DOHH2 (cell line): ENCODE measurements at regions not wholly inside any gene's neighbourhood (a gene's known extent, or its start where the extent isn't known, plus 50 kb on each side); places are given as distances from the start of the nearest gene placed in this dataset.

ENCODE experiments used
- EZH2phosphoT487 ChIP-seq: fragments of 200-600 bp; sonication (generic); IDR thresholded peaks from 2 replicates; pipeline ENCODE4 v1.6.1; 2017; ENCODE audit warnings: borderline replicate concordance, mild to moderate bottlenecking, antibody characterized with exemption, low read length, moderate library complexity, mixed read lengths
- TF ChIP-seq, protein P1 (sequence below): fragments of 200-600 bp; sonication (generic); IDR thresholded peaks from one replicate; pipeline ENCODE4 v1.5.1; 2014; ENCODE audit warnings: antibody characterized with exemption, mild to moderate bottlenecking, low read depth, low read length; ENCODE audit not compliant: poor library complexity, severe bottlenecking

DNA sequence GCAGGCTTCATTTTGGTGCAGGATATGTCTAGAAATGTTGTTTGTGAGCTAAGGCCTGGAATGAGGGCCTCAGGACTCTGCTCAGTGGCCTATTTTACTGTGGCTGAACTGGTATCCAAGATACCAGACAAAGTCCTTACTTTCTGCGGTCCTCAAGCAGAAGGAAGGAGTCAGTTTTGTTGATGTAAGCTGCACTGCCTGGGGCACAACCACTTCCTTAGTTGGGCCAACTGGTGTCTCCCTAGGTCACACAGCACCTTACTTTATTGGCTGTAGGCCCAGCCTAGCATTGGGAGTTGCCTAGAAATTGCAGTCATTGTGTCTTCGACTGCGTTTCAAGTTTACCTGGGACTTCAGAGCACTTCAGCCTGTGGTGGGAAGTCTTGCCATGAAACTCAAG lies 1322.7 kb downstream of the AMY1C start:
- TF ChIP-seq, protein P1, sequence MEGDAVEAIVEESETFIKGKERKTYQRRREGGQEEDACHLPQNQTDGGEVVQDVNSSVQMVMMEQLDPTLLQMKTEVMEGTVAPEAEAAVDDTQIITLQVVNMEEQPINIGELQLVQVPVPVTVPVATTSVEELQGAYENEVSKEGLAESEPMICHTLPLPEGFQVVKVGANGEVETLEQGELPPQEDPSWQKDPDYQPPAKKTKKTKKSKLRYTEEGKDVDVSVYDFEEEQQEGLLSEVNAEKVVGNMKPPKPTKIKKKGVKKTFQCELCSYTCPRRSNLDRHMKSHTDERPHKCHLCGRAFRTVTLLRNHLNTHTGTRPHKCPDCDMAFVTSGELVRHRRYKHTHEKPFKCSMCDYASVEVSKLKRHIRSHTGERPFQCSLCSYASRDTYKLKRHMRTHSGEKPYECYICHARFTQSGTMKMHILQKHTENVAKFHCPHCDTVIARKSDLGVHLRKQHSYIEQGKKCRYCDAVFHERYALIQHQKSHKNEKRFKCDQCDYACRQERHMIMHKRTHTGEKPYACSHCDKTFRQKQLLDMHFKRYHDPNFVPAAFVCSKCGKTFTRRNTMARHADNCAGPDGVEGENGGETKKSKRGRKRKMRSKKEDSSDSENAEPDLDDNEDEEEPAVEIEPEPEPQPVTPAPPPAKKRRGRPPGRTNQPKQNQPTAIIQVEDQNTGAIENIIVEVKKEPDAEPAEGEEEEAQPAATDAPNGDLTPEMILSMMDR = no peak
- TF ChIP-seq EZH2phosphoT487 = no peak
